Activated CD4-positive, CD25-positive, alpha-beta regulatory T cell (primary cell): ENCODE measurements at regions not wholly inside any gene's neighbourhood (a gene's known extent, or its start where the extent isn't known, plus 50 kb on each side); places are given as distances from the start of the nearest gene placed in this dataset.

Source experiments
- DNase-seq, 4 experiments: peaks; one replicate each; lab custom pipeline; 2025; lab: John Stamatoyannopoulos, UW

GRCh38 chr5:167966979-167967378 is 324.5 kb upstream of the WWC1 start:
- DNase-seq = no peak

- DNase-seq = no peak
Measured at GRCh38 chr5:167967494-167968177, 323.8 kb upstream of the WWC1 start.

DNA sequence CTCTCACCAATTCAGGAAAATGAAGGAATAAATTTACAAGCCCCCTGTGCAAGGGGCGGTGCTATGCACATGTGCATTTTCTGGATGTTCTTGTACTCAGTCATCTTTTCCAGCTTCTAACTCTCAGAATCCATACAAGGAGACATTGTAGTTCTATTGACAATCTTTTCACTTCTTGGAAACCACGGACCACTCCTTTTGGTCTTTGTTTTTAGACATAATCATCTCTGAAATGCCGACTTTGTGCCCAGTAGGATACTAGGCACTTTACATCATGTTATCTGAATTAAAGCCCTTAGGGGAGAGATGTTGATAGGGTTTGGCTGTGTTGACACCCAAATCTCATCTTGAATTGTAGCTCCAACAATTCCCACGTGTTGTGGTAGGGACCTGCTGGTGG is 322.6 kb upstream of the WWC1 start:
- DNase-seq = no peak

DNA sequence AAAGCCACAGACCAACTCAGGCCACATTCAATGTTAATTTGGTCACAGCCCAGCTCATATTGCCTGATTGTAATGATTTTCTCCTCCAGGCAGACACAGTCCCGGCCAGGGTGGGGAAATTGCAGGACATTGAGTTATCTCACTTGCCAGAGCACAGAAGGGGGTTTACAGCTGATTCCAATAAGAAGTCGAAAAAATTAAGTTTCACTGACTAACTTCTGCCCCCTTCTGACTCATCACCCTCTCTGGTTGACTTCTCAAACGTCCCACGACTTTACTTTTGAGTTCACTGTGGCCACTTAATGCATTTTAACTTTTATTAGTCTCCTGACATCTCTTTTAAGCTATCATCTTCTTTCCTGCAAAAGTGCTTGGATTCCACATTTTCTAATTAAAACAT is 321.4 kb upstream of the WWC1 start:
- DNase-seq = no peak

GRCh38 chr5:167971706-167972105 is 319.7 kb upstream of the WWC1 start:
- DNase-seq = no peak

- DNase-seq = no peak
Measured at GRCh38 chr5:167973126-167973525, 318.3 kb upstream of the WWC1 start.

GRCh38 chr5:167984951-167985350 is 306.5 kb upstream of the WWC1 start:
- DNase-seq = no peak

GRCh38 chr5:167985373-167985772 is 306.1 kb upstream of the WWC1 start:
- no peak for DNase-seq

DNA sequence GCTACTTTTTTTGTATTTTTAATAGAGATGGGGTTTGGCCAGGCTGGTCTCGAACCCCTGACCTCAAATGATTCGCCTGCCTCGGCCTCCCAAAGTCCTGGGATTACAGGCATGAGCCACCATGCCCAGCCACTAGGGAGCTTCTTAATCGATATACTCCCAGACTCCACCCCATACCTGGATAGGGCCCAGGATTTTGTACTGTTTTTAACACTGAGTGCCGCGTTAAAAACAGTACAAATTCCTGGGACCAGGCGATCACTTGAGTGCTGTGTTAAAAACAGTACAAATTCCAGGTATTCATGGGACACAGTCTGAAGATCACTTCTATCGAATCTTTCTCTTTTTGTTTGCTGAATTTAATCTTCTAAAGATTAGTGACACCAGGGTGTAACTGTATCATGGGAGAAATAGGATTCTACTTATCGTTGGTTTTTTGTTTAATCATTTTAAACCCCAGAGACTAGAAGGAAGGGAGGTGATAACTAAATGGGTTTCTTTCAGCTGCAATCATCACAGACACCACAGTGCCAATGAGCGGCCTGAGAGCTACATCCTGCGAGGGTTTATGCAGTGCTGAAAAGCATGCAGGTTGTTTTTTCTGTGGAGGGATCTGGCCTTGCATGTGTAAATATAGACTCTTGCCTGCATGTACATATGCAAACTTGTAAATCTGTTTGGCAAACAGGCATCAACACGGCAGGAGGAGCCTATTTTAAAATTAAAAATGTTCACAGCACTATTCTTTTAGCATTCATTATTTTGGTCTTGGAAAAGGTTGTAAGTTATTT is 303.8 kb upstream of the WWC1 start:
- DNase-seq = no peak

DNA sequence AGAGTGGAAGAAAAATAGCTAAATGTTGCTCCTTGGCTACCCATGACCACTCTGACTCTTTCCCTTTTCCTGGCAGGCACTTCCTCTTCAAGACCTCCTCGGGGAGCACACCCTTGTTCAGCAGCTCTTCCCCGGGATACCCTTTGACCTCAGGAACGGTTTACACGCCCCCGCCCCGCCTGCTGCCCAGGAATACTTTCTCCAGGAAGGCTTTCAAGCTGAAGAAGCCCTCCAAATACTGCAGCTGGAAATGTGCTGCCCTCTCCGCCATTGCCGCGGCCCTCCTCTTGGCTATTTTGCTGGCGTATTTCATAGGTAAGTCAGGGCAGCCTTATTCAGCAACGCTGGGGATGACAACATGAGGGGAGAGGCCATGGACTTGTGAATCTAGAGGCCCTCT is 298.6 kb upstream of the WWC1 start:
- DNase-seq = no peak

- DNase-seq = no peak
Measured at GRCh38 chr5:167993771-167994170, 297.7 kb upstream of the WWC1 start.

DNA sequence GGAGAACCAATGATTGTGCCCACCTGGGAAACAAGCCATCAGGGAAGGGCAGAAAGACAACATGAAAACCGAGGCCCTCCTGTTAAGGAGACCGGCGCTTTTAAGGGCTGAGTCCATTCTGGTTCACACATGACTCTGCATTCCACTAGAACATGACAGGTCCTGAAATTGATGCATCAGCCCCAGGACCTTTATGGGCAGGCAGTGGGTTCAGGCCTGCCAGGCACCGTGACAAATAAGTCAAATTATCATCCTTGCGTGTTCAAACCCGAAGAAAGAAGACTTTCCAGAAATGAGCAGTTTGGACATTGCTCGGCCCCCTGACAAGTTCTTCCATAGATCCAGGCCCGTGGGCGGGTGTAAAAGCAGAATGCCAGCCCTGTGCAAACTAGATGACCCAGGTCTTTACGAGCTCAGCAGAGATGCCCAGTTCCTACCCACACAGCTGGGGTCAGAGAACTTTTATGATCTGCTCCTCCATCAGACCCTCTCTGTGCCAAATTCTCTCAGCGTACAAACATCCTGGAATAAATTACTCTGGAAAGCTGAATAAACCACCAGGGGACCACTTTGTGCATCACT is 295.5 kb upstream of the WWC1 start:
- no peak for DNase-seq

GRCh38 chr5:167998148-167998767 is 293.2 kb upstream of the WWC1 start:
- DNase-seq = no peak

GRCh38 chr5:167999182-167999581 is 292.3 kb upstream of the WWC1 start:
- DNase-seq = no peak

DNA sequence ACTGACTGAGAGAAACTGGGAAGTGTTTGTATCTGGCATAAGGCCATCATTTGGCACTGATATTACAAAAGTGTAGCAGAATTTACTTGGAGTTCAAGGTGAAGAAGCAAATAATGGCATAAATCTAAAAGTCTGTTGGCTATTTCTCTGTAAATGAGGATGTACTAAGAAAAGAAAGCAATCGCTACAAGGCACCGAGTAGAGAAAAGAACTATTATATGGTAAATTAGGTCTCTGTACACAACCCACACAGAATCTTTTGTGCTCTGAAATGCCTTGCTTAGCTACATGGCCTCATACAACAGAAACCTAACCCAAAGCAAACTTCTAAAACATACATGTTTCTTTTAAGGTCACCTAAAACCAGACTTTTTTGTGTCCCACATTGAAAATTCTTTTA is 290.1 kb upstream of the WWC1 start:
- DNase-seq = no peak

- no peak for DNase-seq
Measured at GRCh38 chr5:168002116-168002515, 289.3 kb upstream of the WWC1 start.

- no peak for DNase-seq
Measured at GRCh38 chr5:168005093-168005492, 286.4 kb upstream of the WWC1 start.

DNA sequence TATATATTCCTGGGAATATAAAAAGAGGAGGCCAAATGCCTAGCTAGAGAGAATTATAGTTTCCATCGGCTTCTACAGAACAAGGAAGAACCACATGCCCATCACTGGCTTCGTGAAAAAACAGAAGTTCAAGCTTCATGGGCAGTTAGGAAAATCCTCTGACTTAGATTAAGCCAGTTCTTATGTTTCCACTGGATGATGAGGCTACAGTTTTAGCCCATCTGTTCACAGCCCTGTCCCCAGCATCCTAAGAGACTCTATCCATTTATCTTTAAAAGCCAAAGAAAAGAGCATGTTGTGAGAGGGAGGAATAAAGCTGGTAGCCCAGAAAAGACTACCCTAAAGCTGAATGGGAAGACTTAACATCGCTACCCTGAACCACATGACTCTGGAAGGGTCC is 285.5 kb upstream of the WWC1 start:
- DNase-seq = no peak

DNA sequence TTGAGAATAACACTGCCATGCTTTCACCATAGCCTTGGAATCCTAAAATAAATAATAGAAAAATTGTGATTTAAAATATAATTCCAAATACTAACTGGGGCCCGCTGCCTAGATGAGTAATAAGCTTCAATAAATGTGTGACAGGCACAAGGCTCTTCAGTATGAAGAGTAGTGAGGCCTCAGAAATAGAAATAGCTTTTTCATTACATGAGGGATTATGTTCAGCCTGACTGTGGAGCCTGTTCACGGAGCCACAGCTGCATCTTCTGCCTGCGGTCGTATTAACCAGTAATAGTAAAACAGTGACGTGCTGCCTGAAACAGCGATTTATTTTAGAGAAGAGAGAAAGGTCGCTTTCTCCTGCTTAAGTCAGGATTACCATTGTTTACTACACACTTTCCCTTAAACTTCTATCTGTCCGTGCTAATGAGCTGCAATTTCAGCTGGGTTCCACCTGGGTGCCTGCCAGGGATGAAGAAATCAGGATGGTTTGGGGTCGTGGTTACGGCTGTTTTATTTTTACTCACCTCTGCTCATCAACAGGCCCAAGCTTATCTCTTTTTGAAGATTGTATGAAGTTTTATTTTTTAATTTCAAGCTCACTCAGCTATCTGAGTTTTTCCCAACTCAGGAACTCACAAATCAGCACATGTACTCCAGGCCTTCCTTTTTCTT is 284.9 kb upstream of the WWC1 start:
- DNase-seq = no peak

DNA sequence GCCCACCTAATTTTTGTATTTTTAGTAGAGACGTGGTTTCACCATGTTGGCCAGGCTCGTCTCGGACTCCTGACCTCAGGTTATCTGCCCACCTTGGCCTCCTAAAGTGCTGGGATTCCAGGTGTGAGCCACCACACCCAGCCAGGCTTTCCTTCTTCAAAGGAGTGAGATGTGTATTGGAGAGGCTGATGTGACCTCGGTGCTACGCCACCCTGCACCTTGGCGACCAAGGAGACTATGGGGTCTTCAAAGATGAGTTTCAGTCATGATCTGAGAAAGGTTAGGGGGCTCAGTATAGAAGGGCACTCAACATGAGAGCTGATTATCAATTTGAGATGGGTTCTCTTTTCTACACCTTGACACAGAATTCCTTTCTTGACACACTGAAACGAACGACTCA is 284.2 kb upstream of the WWC1 start:
- DNase-seq = no peak

DNA sequence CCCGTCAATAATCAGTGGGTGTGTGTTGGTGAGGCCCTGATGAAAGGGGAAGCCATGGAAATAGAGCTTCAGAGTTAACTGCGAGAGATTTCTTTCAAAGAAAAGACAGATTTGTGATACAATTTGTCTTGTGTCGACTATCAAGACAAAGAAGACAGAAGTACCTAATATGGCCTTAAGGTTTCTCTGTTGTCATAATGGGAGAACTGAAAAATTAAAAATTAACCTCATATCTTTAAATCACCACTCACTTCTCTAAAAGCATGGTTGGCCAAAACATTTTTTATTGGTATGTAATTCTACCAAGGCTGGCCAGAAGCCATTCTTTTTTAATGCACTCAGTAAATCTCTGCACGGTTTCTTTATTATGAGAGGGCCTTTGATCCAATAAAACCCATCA is 282.9 kb upstream of the WWC1 start:
- DNase-seq = no peak

DNA sequence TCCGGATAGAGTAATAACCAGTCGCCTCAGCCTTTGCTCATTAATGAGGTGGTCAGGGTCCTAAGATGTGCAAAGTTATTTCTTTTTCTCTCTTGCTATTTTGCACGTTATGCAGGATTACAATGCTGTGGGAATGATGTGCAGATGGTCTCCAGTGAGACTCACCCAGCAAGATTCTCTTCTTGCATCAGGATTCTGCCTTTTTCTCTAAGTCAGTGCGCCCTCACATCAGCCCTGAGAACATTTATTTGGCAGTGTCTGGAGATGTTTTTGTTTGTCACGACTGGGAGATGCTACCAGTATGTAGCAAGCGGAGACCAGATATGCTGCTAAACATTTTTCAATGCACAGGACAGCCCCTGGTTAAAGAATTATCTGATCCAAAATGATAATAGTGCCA is 280.3 kb upstream of the WWC1 start:
- DNase-seq = no peak
